Lower lobe of right lung (tissue), 2 donors: ENCODE measurements at regions not wholly inside any gene's neighbourhood (a gene's known extent, or its start where the extent isn't known, plus 50 kb on each side); places are given as distances from the start of the nearest gene placed in this dataset.

Source experiments
- ATAC-seq, 2 donors: fragments of 200-7000 bp; cut with Tn5 transposase; one replicate each; pipeline ENCODE4 v1.9.1; 2020 to 2022; ENCODE audit warnings: mild to moderate bottlenecking in 2 of 2, moderate library complexity in 2 of 2
- DNase-seq: peaks from one replicate; pipeline ENCODE4 v3.0.0-alpha.2; 2020
- H3K27ac ChIP-seq: fragments of 200-600 bp; one replicate; pipeline ENCODE4 v1.8.0; 2022
- H3K27me3 ChIP-seq: fragments of 200-600 bp; one replicate; pipeline ENCODE4 v1.8.0; 2022; ENCODE audit warnings: low read depth
- H3K36me3 ChIP-seq: fragments of 200-600 bp; one replicate; pipeline ENCODE4 v1.8.0; 2022; ENCODE audit warnings: mild to moderate bottlenecking
- H3K4me1 ChIP-seq: fragments of 200-600 bp; one replicate; pipeline ENCODE4 v1.8.0; 2022
- H3K4me3 ChIP-seq: fragments of 200-600 bp; one replicate; pipeline ENCODE4 v1.8.0; 2022; ENCODE audit warnings: mild to moderate bottlenecking
- H3K9me3 ChIP-seq: fragments of 200-600 bp; one replicate; pipeline ENCODE4 v1.8.0; 2022
- intact Hi-C: fragments of 100-400 bp; cut with DNase I; formaldehyde crosslinking; loops from one replicate; pipeline ENCODE4 v1.11.0; 2022
- TF ChIP-seq, protein P1 (sequence below): fragments of 200-600 bp; IDR thresholded peaks from one replicate; pipeline ENCODE4 v1.8.0; 2022; ENCODE audit warnings: antibody characterized with exemption, mild to moderate bottlenecking
- donor health status: DM: no; HTN: yes; CAD: no; lungs with severe emphysema.

GRCh38 chr11:111439901-111440300, 60.8 kb upstream of the POU2AF1 start:
- Histone ChIP-seq H3K9me3 (no peaks in the 10 kb centered on the region), H3K27ac (no peak overlapping the region), H3K4me1 (no peaks in the 10 kb centered on the region), H3K36me3 (no peaks in the 10 kb centered on the region), H3K4me3 (no peak overlapping the region), H3K27me3 (no peaks in the 10 kb centered on the region)
- no peak for DNase-seq
- TF ChIP-seq, protein P1, sequence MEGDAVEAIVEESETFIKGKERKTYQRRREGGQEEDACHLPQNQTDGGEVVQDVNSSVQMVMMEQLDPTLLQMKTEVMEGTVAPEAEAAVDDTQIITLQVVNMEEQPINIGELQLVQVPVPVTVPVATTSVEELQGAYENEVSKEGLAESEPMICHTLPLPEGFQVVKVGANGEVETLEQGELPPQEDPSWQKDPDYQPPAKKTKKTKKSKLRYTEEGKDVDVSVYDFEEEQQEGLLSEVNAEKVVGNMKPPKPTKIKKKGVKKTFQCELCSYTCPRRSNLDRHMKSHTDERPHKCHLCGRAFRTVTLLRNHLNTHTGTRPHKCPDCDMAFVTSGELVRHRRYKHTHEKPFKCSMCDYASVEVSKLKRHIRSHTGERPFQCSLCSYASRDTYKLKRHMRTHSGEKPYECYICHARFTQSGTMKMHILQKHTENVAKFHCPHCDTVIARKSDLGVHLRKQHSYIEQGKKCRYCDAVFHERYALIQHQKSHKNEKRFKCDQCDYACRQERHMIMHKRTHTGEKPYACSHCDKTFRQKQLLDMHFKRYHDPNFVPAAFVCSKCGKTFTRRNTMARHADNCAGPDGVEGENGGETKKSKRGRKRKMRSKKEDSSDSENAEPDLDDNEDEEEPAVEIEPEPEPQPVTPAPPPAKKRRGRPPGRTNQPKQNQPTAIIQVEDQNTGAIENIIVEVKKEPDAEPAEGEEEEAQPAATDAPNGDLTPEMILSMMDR = no peak
- no peak for ATAC-seq
- intact Hi-C loops = no loop called here

- no peak overlapping the region for H3K27ac ChIP-seq
- no peaks in the 10 kb centered on the region for H3K9me3 ChIP-seq
- intact Hi-C loops = no loop called here
- H3K4me1 ChIP-seq = no peaks in the 10 kb centered on the region
- H3K27me3 ChIP-seq = no peaks in the 10 kb centered on the region
- no peak overlapping the region for H3K4me3 ChIP-seq
- DNase-seq = no peak
- H3K36me3 ChIP-seq = no peaks in the 10 kb centered on the region
- TF ChIP-seq, protein P1 = no peak
- ATAC-seq = no peak
These were observed 59.9 kb upstream of the POU2AF1 start for GRCh38 chr11:111438846-111439520.

GRCh38 chr11:111438168-111438567, 59.1 kb upstream of the POU2AF1 start:
- no peak for DNase-seq
- no peaks in the 10 kb centered on the region for H3K27me3 ChIP-seq
- H3K27ac ChIP-seq = no peak overlapping the region
- TF ChIP-seq, protein P1 = no peak
- H3K4me1 ChIP-seq = no peaks in the 10 kb centered on the region
- intact Hi-C loops = no loop called here
- H3K9me3 ChIP-seq = no peaks in the 10 kb centered on the region
- H3K36me3 ChIP-seq = no peaks in the 10 kb centered on the region
- H3K4me3 ChIP-seq = no peak overlapping the region
- ATAC-seq = no peak

DNA sequence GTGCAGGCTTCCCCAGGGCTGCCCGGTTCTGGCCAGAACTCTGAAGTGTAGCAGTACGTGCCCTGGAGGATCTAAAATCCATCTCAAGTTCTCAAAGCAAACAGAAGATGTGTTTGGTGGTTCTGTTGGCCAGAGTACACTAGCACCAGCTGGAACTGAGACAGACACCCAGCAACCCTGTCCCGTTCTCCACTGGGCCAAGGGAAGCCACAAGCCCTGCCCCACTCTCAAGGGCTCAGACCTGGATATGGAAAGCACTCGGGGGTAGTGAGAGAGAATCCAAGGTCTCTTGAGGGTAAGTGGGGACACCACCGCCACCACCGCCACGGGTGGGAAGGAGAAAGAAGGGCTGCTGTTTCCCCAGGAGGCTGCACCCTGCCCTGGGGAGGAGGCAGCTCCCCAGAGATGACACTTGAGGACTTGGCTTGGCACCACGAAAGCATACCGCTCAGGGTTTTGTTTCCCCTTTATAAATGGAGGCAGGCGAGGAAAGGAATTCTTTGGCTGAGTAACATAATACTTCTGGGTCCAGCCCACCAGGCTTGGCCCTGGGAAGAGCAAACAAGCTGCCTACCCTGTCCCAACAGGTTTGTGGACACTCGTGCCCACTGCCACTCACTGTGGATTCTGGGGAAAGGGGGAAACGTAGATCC, 56.1 kb upstream of the POU2AF1 start:
- peak; percentile 40 to 45 for ATAC-seq
- Histone ChIP-seq H3K4me1 (no peaks in the 10 kb centered on the region), H3K27ac (no peak overlapping the region)

GRCh38 chr11:111429066-111429506, 50.0 kb upstream of the POU2AF1 start:
- intact Hi-C loops = loop anchor here (10.0 kb wide), 1 partner anchor 144 kb away; no protein-coding TSS in a partner anchor
- no peaks in the 10 kb centered on the region for H3K27me3 ChIP-seq
- no peak overlapping the region for H3K4me3 ChIP-seq
- no peaks in the 10 kb centered on the region for H3K4me1 ChIP-seq
- H3K9me3 ChIP-seq = no peaks in the 10 kb centered on the region
- TF ChIP-seq, protein P1 = peak; percentile 59
- DNase-seq = no peak
- H3K36me3 ChIP-seq = no peaks in the 10 kb centered on the region
- peak; percentile 68 to 74 for ATAC-seq
- no peak overlapping the region for H3K27ac ChIP-seq

More for the DNA sequence above, 56.1 kb upstream of the POU2AF1 start:
- H3K4me3 ChIP-seq = no peak overlapping the region
- no peaks in the 10 kb centered on the region for H3K27me3 ChIP-seq
- TF ChIP-seq, protein P1 = no peak
- H3K9me3 ChIP-seq = no peaks in the 10 kb centered on the region
- H3K36me3 ChIP-seq = no peaks in the 10 kb centered on the region
- no peak for DNase-seq
- intact Hi-C loops = no loop called here
